ENCODE measurements at regions not wholly inside any gene's neighbourhood (a gene's known extent, or its start where the extent isn't known, plus 50 kb on each side); places are given as distances from the start of the nearest gene placed in this dataset.

DNA sequence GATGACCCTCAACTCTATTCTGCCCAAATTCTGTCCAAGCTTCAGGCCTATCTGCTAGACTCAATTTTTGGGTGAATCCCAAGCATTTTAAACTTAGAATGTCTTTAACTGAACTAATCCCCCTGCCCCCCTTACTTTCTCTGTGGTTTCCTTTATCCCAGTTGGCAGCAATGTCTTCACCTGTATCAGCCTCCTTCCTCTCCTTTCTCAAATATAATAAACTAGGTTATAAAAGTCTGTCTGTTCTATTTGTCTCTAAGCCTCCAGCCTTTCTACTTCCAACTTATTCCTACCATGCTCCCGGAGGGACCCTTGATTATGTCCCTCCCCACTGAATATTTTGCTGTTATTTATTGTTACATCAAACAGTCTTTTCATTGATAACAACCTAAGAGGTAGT is 375.5 kb upstream of the TRIB2 start:
- H3K9me3 ChIP-seq (ENCODE audit: low read depth, low read length): no peaks in the 10 kb centered on the region
- no peaks in the 10 kb centered on the region for H3K27me3 ChIP-seq (ENCODE audit: insufficient read depth, low read length)
- no peak overlapping the region for H3K4me3 ChIP-seq (ENCODE audit: insufficient read depth, low read length)
- H4K20me1 ChIP-seq (ENCODE audit: insufficient read depth, low read length): no peaks in the 10 kb centered on the region
- H3K4me2 ChIP-seq (ENCODE audit: insufficient read depth, low read length): no peak overlapping the region
- no peak for DNase-seq (ENCODE audit: insufficient read length, low spot score, missing footprints)
- TF ChIP-seq CTCF (IDR thresholded peaks at IDR 0.05; ENCODE audit: extremely low read depth, low read depth, low read length): no peak
- H3K36me3 ChIP-seq (ENCODE audit: insufficient read depth, low read length): no peaks in the 10 kb centered on the region
- no peaks in the 10 kb centered on the region for H3K79me2 ChIP-seq (ENCODE audit: insufficient read depth, low read length)
- H2AFZ ChIP-seq (ENCODE audit: low read length): no peak overlapping the region
- H3K4me1 ChIP-seq (ENCODE audit: insufficient read depth, low read length): peaks cover 24% of the 10 kb centered on the region
- no peak overlapping the region for H3K27ac ChIP-seq (ENCODE audit: low read depth, low read length)

- no peaks in the 10 kb centered on the region for H3K36me3 ChIP-seq (ENCODE audit: insufficient read depth, low read length)
- no peaks in the 10 kb centered on the region for H4K20me1 ChIP-seq (ENCODE audit: insufficient read depth, low read length)
- H3K4me1 ChIP-seq (ENCODE audit: insufficient read depth, low read length): peaks cover 24% of the 10 kb centered on the region
- no peaks in the 10 kb centered on the region for H3K9me3 ChIP-seq (ENCODE audit: low read depth, low read length)
- no peak for DNase-seq (ENCODE audit: insufficient read length, low spot score, missing footprints)
- no peaks in the 10 kb centered on the region for H3K79me2 ChIP-seq (ENCODE audit: insufficient read depth, low read length)
- no peak overlapping the region for H2AFZ ChIP-seq (ENCODE audit: low read length)
- H3K4me2 ChIP-seq (ENCODE audit: insufficient read depth, low read length): no peak overlapping the region
- no peak for TF ChIP-seq CTCF (IDR thresholded peaks at IDR 0.05; ENCODE audit: extremely low read depth, low read depth, low read length)
- no peak overlapping the region for H3K27ac ChIP-seq (ENCODE audit: low read depth, low read length)
- no peaks in the 10 kb centered on the region for H3K27me3 ChIP-seq (ENCODE audit: insufficient read depth, low read length)
- no peak overlapping the region for H3K4me3 ChIP-seq (ENCODE audit: insufficient read depth, low read length)
Measured at GRCh38 chr2:12341920-12342319, 374.8 kb upstream of the TRIB2 start.

GRCh38 chr2:12343141-12343540 is 373.6 kb upstream of the TRIB2 start:
- no peak overlapping the region for H3K4me2 ChIP-seq (ENCODE audit: insufficient read depth, low read length)
- TF ChIP-seq CTCF (IDR thresholded peaks at IDR 0.05; ENCODE audit: extremely low read depth, low read depth, low read length): no peak
- H4K20me1 ChIP-seq (ENCODE audit: insufficient read depth, low read length): no peaks in the 10 kb centered on the region
- H3K27me3 ChIP-seq (ENCODE audit: insufficient read depth, low read length): no peaks in the 10 kb centered on the region
- no peak overlapping the region for H3K4me3 ChIP-seq (ENCODE audit: insufficient read depth, low read length)
- no peaks in the 10 kb centered on the region for H3K36me3 ChIP-seq (ENCODE audit: insufficient read depth, low read length)
- no peak overlapping the region for H2AFZ ChIP-seq (ENCODE audit: low read length)
- no peak for DNase-seq (ENCODE audit: insufficient read length, low spot score, missing footprints)
- H3K4me1 ChIP-seq (ENCODE audit: insufficient read depth, low read length): peaks cover 24% of the 10 kb centered on the region
- H3K9me3 ChIP-seq (ENCODE audit: low read depth, low read length): no peaks in the 10 kb centered on the region
- no peaks in the 10 kb centered on the region for H3K79me2 ChIP-seq (ENCODE audit: insufficient read depth, low read length)
- peak overlapping the region; percentile 46 for H3K27ac ChIP-seq (ENCODE audit: low read depth, low read length)

DNA sequence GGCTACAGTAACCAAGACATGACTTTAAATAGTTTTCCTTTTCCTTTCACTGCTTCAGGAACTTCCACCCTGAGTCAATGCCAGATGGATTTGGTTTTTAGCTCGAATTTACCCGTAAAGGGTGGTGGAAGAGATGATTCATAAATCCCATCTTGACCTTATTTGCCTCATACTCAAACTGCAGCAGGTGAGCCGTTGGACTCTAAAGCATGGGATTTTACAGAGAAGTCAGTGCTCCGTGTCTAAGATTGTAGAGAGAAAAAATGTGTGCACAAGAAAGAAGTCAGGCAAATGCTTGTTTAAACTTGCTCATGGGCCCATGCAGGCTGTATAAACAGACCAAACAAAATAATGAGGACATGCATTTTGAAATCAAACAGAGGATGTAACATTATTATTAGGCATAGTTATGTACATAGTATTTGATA is 369.7 kb upstream of the TRIB2 start:
- Histone ChIP-seq H3K27me3 (ENCODE audit: insufficient read depth, low read length) (no peaks in the 10 kb centered on the region), H4K20me1 (ENCODE audit: insufficient read depth, low read length) (no peaks in the 10 kb centered on the region), H3K27ac (ENCODE audit: low read depth, low read length) (no peak overlapping the region), H3K4me3 (ENCODE audit: insufficient read depth, low read length) (no peak overlapping the region), H3K36me3 (ENCODE audit: insufficient read depth, low read length) (no peaks in the 10 kb centered on the region), H3K79me2 (ENCODE audit: insufficient read depth, low read length) (no peaks in the 10 kb centered on the region), H3K9me3 (ENCODE audit: low read depth, low read length) (no peaks in the 10 kb centered on the region), H3K4me1 (ENCODE audit: insufficient read depth, low read length) (peaks cover 13% of the 10 kb centered on the region), H3K4me2 (ENCODE audit: insufficient read depth, low read length) (no peak overlapping the region), H2AFZ (ENCODE audit: low read length) (no peak overlapping the region)
- no peak for DNase-seq (ENCODE audit: insufficient read length, low spot score, missing footprints)
- TF ChIP-seq CTCF (IDR thresholded peaks at IDR 0.05; ENCODE audit: extremely low read depth, low read depth, low read length): no peak
